ENCODE measurements at regions not wholly inside any gene's neighbourhood (a gene's known extent, or its start where the extent isn't known, plus 50 kb on each side); places are given as distances from the start of the nearest gene placed in this dataset.
"Not testable (repeated sequence)": the region's sequence is repeated elsewhere in the genome, so short reads cannot be mapped to it uniquely, and the experiment has no call there.

GRCh38 chr11:110347660-110348059 is 51.2 kb upstream of the RDX start:
- TF ChIP-seq, protein P1, sequence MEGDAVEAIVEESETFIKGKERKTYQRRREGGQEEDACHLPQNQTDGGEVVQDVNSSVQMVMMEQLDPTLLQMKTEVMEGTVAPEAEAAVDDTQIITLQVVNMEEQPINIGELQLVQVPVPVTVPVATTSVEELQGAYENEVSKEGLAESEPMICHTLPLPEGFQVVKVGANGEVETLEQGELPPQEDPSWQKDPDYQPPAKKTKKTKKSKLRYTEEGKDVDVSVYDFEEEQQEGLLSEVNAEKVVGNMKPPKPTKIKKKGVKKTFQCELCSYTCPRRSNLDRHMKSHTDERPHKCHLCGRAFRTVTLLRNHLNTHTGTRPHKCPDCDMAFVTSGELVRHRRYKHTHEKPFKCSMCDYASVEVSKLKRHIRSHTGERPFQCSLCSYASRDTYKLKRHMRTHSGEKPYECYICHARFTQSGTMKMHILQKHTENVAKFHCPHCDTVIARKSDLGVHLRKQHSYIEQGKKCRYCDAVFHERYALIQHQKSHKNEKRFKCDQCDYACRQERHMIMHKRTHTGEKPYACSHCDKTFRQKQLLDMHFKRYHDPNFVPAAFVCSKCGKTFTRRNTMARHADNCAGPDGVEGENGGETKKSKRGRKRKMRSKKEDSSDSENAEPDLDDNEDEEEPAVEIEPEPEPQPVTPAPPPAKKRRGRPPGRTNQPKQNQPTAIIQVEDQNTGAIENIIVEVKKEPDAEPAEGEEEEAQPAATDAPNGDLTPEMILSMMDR (IDR thresholded peaks at IDR 0.05): no peak
- no peak for TF ChIP-seq POLR2A (IDR thresholded peaks at IDR 0.05)
- Histone ChIP-seq H3K27me3 (no peaks in the 10 kb centered on the region), H3K9me3 (no peaks in the 10 kb centered on the region), H3K36me3 (no peaks in the 10 kb centered on the region), H3K4me3 (replicated peaks in 1 of 3) (no peak overlapping the region), H3K4me1 (no peaks in the 10 kb centered on the region), H3K27ac (no peak overlapping the region)
- 95 to 96% methylated on average over 4 of the region's 4 CpGs for WGBS, 2 donors
- no peak for DNase-seq
- intact Hi-C loops (cut with DNase I): no loop called here

- H3K36me3 ChIP-seq: no peaks in the 10 kb centered on the region
- H3K9me3 ChIP-seq: no peaks in the 10 kb centered on the region
- 60 to 84% methylated on average over 7 of the region's 7 CpGs for WGBS, 2 donors
- H3K27ac ChIP-seq: peak overlapping the region in 1 of 3 donors; percentile 12
- no peak overlapping the region for H3K4me3 ChIP-seq (replicated peaks in 1 of 3)
- H3K4me1 ChIP-seq: no peaks in the 10 kb centered on the region
- DNase-seq: no peak
- no peaks in the 10 kb centered on the region for H3K27me3 ChIP-seq
- intact Hi-C loops (cut with DNase I): no loop called here
- TF ChIP-seq, protein P1 (IDR thresholded peaks at IDR 0.05): no peak
- no peak for TF ChIP-seq POLR2A (IDR thresholded peaks at IDR 0.05)
Measured at GRCh38 chr11:110349138-110349996, 53.0 kb upstream of the RDX start.

GRCh38 chr11:110349997-110350383 is 53.6 kb upstream of the RDX start:
- H3K4me1 ChIP-seq; H3K4me3 ChIP-seq (replicated peaks in 1 of 3); intact Hi-C loops (cut with DNase I); DNase-seq; H3K27ac ChIP-seq; H3K27me3 ChIP-seq; H3K36me3 ChIP-seq; H3K9me3 ChIP-seq: not testable (repeated sequence)
- 90 to 94% methylated on average over 5 of the region's 5 CpGs for WGBS, 2 donors

DNA sequence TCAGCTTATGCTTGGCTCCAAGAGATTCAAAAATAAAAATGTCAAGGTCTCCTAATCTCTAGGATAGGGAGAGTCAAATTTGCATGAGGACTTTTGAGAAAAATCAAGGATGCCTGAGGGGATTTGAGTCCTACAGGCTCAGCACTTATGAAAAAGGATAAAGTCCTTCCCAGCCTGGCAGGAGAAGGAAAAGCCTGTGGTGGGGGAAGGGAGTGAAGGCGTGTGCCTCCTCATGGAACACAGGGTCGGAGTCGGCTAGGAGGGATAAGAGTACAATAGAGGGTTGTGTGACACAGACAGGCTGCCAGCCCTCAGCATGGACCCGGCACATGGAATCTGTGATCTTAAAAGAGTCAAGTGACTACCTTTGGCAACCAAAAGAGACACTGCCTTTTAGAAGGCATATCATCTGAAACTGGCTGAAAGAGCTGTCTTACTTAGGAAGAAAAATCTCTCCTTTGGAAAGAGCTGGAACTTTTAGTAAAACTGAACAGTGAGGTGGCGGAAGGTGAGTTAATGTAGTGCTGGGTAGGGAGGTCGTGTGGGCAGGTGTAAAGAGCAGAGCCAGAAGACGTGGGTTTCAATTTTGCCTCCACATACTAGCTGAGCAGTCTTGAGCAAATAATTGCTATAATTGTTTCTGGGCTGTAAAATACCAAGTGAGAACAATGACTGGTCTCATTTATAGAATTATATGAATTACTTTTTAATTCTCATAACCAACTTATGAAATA is 58.8 kb upstream of the RDX start:
- TF ChIP-seq, protein P1 (IDR thresholded peaks at IDR 0.05): no peak
- no peak for TF ChIP-seq POLR2A (IDR thresholded peaks at IDR 0.05)
- Histone ChIP-seq H3K9me3 (no peaks in the 10 kb centered on the region), H3K27ac (no peak overlapping the region), H3K36me3 (no peaks in the 10 kb centered on the region), H3K4me1 (no peaks in the 10 kb centered on the region), H3K27me3 (no peaks in the 10 kb centered on the region), H3K4me3 (replicated peaks in 1 of 3) (no peak overlapping the region)
- WGBS, 2 donors: 58 to 59% methylated on average over 7 of the region's 7 CpGs
- intact Hi-C loops (cut with DNase I): no loop called here
- no peak for DNase-seq

GRCh38 chr11:110356762-110357671 is 60.6 kb upstream of the RDX start:
- H3K4me1 ChIP-seq: no peaks in the 10 kb centered on the region
- no peak overlapping the region for H3K27ac ChIP-seq
- no peak for DNase-seq
- TF ChIP-seq POLR2A (IDR thresholded peaks at IDR 0.05): no peak
- TF ChIP-seq, protein P1 (IDR thresholded peaks at IDR 0.05): no peak
- intact Hi-C loops (cut with DNase I): no loop called here
- 72 to 83% methylated on average over 5 of the region's 5 CpGs for WGBS, 2 donors
- H3K4me3 ChIP-seq (replicated peaks in 1 of 3): no peak overlapping the region
- H3K36me3 ChIP-seq: no peaks in the 10 kb centered on the region
- H3K9me3 ChIP-seq: no peaks in the 10 kb centered on the region
- no peaks in the 10 kb centered on the region for H3K27me3 ChIP-seq
